GM23248 (cell line): ENCODE measurements at regions not wholly inside any gene's neighbourhood (a gene's known extent, or its start where the extent isn't known, plus 50 kb on each side); places are given as distances from the start of the nearest gene placed in this dataset.
"Not testable (repeated sequence)": the region's sequence is repeated elsewhere in the genome, so short reads cannot be mapped to it uniquely, and the experiment has no call there.

Experiments used
- DNase-seq: peaks from one replicate; pipeline ENCODE4 v3.0.0-alpha.2; 2015
- H2AFZ ChIP-seq: fragments of 200-600 bp; sonication (generic); 2 replicates; pipeline ENCODE4 v1.6.1; 2016; ENCODE audit warnings: antibody characterized with exemption
- H3F3A ChIP-seq: fragments of 200-600 bp; sonication (generic); 2 replicates; pipeline ENCODE4 v1.6.1; 2016; ENCODE audit warnings: mild to moderate bottlenecking, antibody characterized with exemption, mixed run types; ENCODE audit not compliant: insufficient read depth
- H3K27ac ChIP-seq: fragments of 200-600 bp; sonication (generic); 2 replicates; pipeline ENCODE4 v1.5.1; 2016; ENCODE audit warnings: mild to moderate bottlenecking
- H3K27me3 ChIP-seq: fragments of 200-600 bp; sonication (generic); replicated peaks from 2 replicates; pipeline ENCODE4 v1.6.1; 2016; ENCODE audit warnings: mild to moderate bottlenecking; ENCODE audit not compliant: insufficient read depth
- H3K36me3 ChIP-seq: fragments of 200-600 bp; sonication (generic); 2 replicates; pipeline ENCODE4 v1.6.1; 2016; ENCODE audit warnings: low read depth, mild to moderate bottlenecking
- H3K4me1 ChIP-seq: fragments of 200-600 bp; sonication (generic); 2 replicates; pipeline ENCODE4 v1.6.1; 2016; ENCODE audit warnings: mild to moderate bottlenecking; ENCODE audit not compliant: insufficient read depth
- H3K4me2 ChIP-seq: fragments of 200-600 bp; sonication (generic); one replicate; pipeline ENCODE4 v1.6.1; 2016; ENCODE audit warnings: mild to moderate bottlenecking; ENCODE audit not compliant: unreplicated experiment
- H3K4me3 ChIP-seq: fragments of 200-600 bp; sonication (generic); 2 replicates; pipeline ENCODE4 v1.5.1; 2016; ENCODE audit warnings: mild to moderate bottlenecking
- H3K79me2 ChIP-seq: fragments of 200-600 bp; sonication (generic); 2 replicates; pipeline ENCODE4 v1.6.1; 2016; ENCODE audit warnings: mild to moderate bottlenecking; ENCODE audit not compliant: insufficient read depth
- H3K9ac ChIP-seq: fragments of 200-600 bp; sonication (generic); 2 replicates; pipeline ENCODE4 v1.6.1; 2016; ENCODE audit warnings: mild to moderate bottlenecking
- H3K9me2 ChIP-seq: fragments of 200-600 bp; sonication (generic); 2 replicates; pipeline ENCODE4 v1.6.1; 2016; ENCODE audit warnings: mixed run types, mild to moderate bottlenecking, moderate library complexity; ENCODE audit not compliant: insufficient read depth
- H3K9me3 ChIP-seq: fragments of 200-600 bp; sonication (generic); one replicate; pipeline ENCODE4 v1.6.1; 2017; ENCODE audit warnings: low read depth
- H4K20me1 ChIP-seq: fragments of 200-600 bp; sonication (generic); 2 replicates; pipeline ENCODE4 v1.6.0; 2016; ENCODE audit not compliant: insufficient read depth
- EZH2 ChIP-seq: fragments of 200-600 bp; sonication (generic); IDR thresholded peaks from 2 replicates; pipeline ENCODE4 v1.6.1; 2018; ENCODE audit warnings: antibody characterized with exemption, mild to moderate bottlenecking; ENCODE audit not compliant: insufficient read depth, poor library complexity, severe bottlenecking
- EZH2phosphoT487 ChIP-seq: fragments of 200-600 bp; sonication (generic); IDR thresholded peaks from 2 replicates; pipeline ENCODE4 v1.6.1; 2018; ENCODE audit warnings: antibody characterized with exemption, moderate library complexity, mild to moderate bottlenecking, low read depth; ENCODE audit not compliant: insufficient read depth
- WGBS, 2 experiments: methylation state at CpG; one replicate each; pipeline ENCODE4 v1.1.6; 2015 to 2017; ENCODE audit warnings: low lambda C conversion rate in 2 of 2, low coverage in 1 of 2; ENCODE audit errors: missing lambda C conversion rate in 2 of 2; 5-methylcytosine and 5-hydroxymethylcytosine counted together
- in situ Hi-C: fragments of 300-500 bp; cut with MboI; formaldehyde crosslinking; loops from 2 replicates; pipeline ENCODE4 v1.15.0; 2020

- Histone ChIP-seq H3K27me3 (no peaks in the 10 kb centered on the region), H3F3A (no peaks in the 10 kb centered on the region), H3K4me3 (no peak overlapping the region), H3K4me1 (no peaks in the 10 kb centered on the region), H3K9me3 (no peaks in the 10 kb centered on the region), H2AFZ (no peak overlapping the region), H3K79me2 (no peaks in the 10 kb centered on the region), H3K9me2 (no peaks in the 10 kb centered on the region), H3K9ac (no peak overlapping the region), H4K20me1 (no peaks in the 10 kb centered on the region), H3K36me3 (no peaks in the 10 kb centered on the region), H3K4me2 (no peak overlapping the region), H3K27ac (no peak overlapping the region)
- TF ChIP-seq EZH2phosphoT487, result no peak
- no peak for TF ChIP-seq EZH2
- in situ Hi-C loops, result no loop called here
- DNase-seq, result no peak
- WGBS, 2 experiments, result 91 to 95% methylated on average over 68 to 95 of the region's 95 CpGs
These were observed 948.4 kb downstream of the TUBA3C start for GRCh38 chr13:18232994-18233782.

- no peak for TF ChIP-seq EZH2
- TF ChIP-seq EZH2phosphoT487, result no peak
- DNase-seq, result no peak
- Histone ChIP-seq H3F3A (no peaks in the 10 kb centered on the region), H3K27me3 (no peaks in the 10 kb centered on the region), H2AFZ (no peak overlapping the region), H3K4me3 (no peak overlapping the region), H3K27ac (no peak overlapping the region), H3K79me2 (no peaks in the 10 kb centered on the region), H3K36me3 (no peaks in the 10 kb centered on the region), H4K20me1 (no peaks in the 10 kb centered on the region), H3K9ac (no peak overlapping the region), H3K9me3 (no peaks in the 10 kb centered on the region), H3K9me2 (no peaks in the 10 kb centered on the region), H3K4me2 (no peak overlapping the region), H3K4me1 (no peaks in the 10 kb centered on the region)
- in situ Hi-C loops, result no loop called here
- 87 to 89% methylated on average over 71 to 80 of the region's 80 CpGs for WGBS, 2 experiments
These were observed 949.2 kb downstream of the TUBA3C start for GRCh38 chr13:18232298-18232993.

DNA sequence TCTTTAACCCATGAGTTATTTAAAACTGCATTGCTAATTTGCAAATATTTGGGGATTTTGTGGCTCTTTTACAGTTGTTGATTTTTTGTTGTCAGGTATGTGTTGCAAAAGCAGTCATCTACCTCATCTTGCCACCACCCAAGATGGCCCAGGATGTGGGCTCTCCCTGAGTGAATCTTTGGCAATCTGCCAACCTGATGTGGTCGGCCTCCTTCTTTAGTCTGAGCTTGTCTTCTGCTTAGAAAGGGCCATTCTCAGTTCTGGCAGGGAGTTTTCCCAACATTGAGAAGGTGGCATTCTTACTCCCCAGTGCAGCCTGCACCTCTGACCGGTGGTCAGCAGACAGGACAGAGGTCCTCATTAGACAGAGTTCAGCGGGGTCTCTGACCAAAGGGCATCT lies 957.2 kb downstream of the TUBA3C start:
- H3K4me2 ChIP-seq, H3K79me2 ChIP-seq, H3K4me1 ChIP-seq, H3K9ac ChIP-seq, H3K9me3 ChIP-seq, H3F3A ChIP-seq, H3K27ac ChIP-seq, H4K20me1 ChIP-seq, DNase-seq, H3K36me3 ChIP-seq, in situ Hi-C loops, H2AFZ ChIP-seq, H3K27me3 ChIP-seq, H3K4me3 ChIP-seq, H3K9me2 ChIP-seq: not testable (repeated sequence)
- WGBS, 2 experiments, result 37% methylated on average over 3 of the region's 3 CpGs

- H3K4me3 ChIP-seq, H3K9me2 ChIP-seq, H3F3A ChIP-seq, H3K27me3 ChIP-seq, H4K20me1 ChIP-seq, H2AFZ ChIP-seq, H3K36me3 ChIP-seq, H3K9me3 ChIP-seq, H3K4me1 ChIP-seq, H3K27ac ChIP-seq, in situ Hi-C loops, DNase-seq, H3K4me2 ChIP-seq, H3K9ac ChIP-seq, H3K79me2 ChIP-seq: not testable (repeated sequence)
These were observed 966.9 kb downstream of the TUBA3C start for GRCh38 chr13:18214689-18215088.

- H3K4me3 ChIP-seq, in situ Hi-C loops, H3K9ac ChIP-seq, H2AFZ ChIP-seq, H3K27ac ChIP-seq, H3K4me1 ChIP-seq, H3K9me2 ChIP-seq, H3K27me3 ChIP-seq, H3K9me3 ChIP-seq, H3K79me2 ChIP-seq, H3K4me2 ChIP-seq, H3K36me3 ChIP-seq, H4K20me1 ChIP-seq, H3F3A ChIP-seq, DNase-seq: not testable (repeated sequence)
- WGBS, 2 experiments, result 30 to 39% methylated on average over 2 of the region's 2 CpGs
These were observed 968.1 kb downstream of the TUBA3C start for GRCh38 chr13:18213511-18213910.
